Mucosa of rectum (tissue), 2 donors: ENCODE measurements at regions not wholly inside any gene's neighbourhood (a gene's known extent, or its start where the extent isn't known, plus 50 kb on each side); places are given as distances from the start of the nearest gene placed in this dataset.
"Not testable (repeated sequence)": the region's sequence is repeated elsewhere in the genome, so short reads cannot be mapped to it uniquely, and the experiment has no call there.

Source experiments
- H3K27ac ChIP-seq, 2 donors: one replicate each; pipeline ENCODE4 v1.7.0; 2013; ENCODE audit warnings: inconsistent platforms in 2 of 2, low read depth in 2 of 2, low read length in 2 of 2
- H3K27me3 ChIP-seq, 2 donors: one replicate each; pipeline ENCODE4 v1.7.0; 2013; ENCODE audit warnings: low read length in 2 of 2; ENCODE audit not compliant: control insufficient read depth in 2 of 2, insufficient read depth in 2 of 2
- H3K36me3 ChIP-seq, 2 donors: one replicate each; pipeline ENCODE4 v1.7.0; 2013; ENCODE audit warnings: low read length in 2 of 2; ENCODE audit not compliant: control insufficient read depth in 2 of 2, insufficient read depth in 2 of 2
- H3K4me1 ChIP-seq, 2 donors: one replicate each; pipeline ENCODE4 v1.7.0; 2013; ENCODE audit warnings: low read length in 2 of 2, mild to moderate bottlenecking in 1 of 2; ENCODE audit not compliant: control insufficient read depth in 2 of 2, insufficient read depth in 2 of 2
- H3K4me3 ChIP-seq, 2 donors: one replicate each; pipeline ENCODE4 v1.7.0; 2013; ENCODE audit warnings: low read length in 2 of 2
- H3K9ac ChIP-seq, 2 donors: one replicate each; pipeline ENCODE4 v1.7.0; 2013; ENCODE audit warnings: low read length in 2 of 2, low read depth in 1 of 2, mild to moderate bottlenecking in 1 of 2
- H3K9me3 ChIP-seq, 2 donors: one replicate each; pipeline ENCODE4 v1.7.0; 2013; ENCODE audit warnings: low read length in 2 of 2; ENCODE audit not compliant: control insufficient read depth in 2 of 2
- donor health status: healthy.
- donor health status: Normal muscosa, but diverticular disease.

DNA sequence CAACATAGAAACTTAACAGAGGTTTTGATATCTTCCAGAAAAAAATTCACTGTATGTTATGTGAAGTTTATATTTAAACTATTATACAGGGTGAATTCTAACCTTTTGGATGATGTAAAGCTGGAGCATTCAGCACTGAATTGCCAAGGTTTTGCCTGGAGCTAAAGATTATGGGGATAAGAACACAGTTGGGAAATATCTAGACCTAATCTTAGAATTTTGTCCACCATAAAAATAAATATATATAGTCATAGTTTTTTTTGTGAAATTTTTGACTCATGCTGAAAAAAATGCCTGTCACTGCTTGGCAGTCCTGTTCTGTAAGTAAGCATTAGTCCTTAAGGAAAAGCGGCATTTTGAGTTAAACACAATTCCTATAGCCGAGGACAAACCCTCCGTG is 339.3 kb upstream of the TMEFF2 start:
- H3K36me3 ChIP-seq, result no peaks in the 10 kb centered on the region
- H3K9me3 ChIP-seq, result no peaks in the 10 kb centered on the region
- no peak overlapping the region for H3K4me3 ChIP-seq
- no peak overlapping the region for H3K27ac ChIP-seq
- H3K4me1 ChIP-seq, result no peaks in the 10 kb centered on the region
- H3K9ac ChIP-seq, result no peak overlapping the region
- no peaks in the 10 kb centered on the region for H3K27me3 ChIP-seq

- H3K36me3 ChIP-seq, H3K9me3 ChIP-seq, H3K27ac ChIP-seq, H3K27me3 ChIP-seq, H3K4me3 ChIP-seq, H3K9ac ChIP-seq, H3K4me1 ChIP-seq: not testable (repeated sequence)
Measured at GRCh38 chr2:192524642-192525251, 330.0 kb upstream of the TMEFF2 start.

DNA sequence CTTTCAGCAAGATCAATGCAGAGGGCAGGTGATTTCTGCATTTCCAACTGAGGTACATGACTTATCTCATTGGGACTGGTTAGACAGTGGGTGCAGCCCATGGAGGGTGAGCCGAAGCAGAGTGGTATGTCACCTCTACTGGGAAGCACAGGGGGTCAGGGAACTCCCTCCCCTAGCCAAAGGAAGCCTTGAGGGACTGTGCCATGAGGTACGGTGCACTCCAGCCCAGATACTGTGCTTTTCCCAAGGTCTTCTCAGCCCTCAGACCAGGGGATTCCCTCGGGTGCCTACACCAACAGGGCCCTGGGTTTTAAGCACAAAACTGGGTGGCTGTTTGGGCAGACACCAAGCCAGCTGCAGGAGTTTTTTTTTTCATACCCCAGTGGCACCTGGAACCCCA is 329.5 kb upstream of the TMEFF2 start:
- H3K4me3 ChIP-seq, H3K27me3 ChIP-seq, H3K27ac ChIP-seq, H3K9ac ChIP-seq, H3K4me1 ChIP-seq, H3K9me3 ChIP-seq, H3K36me3 ChIP-seq: not testable (repeated sequence)

DNA sequence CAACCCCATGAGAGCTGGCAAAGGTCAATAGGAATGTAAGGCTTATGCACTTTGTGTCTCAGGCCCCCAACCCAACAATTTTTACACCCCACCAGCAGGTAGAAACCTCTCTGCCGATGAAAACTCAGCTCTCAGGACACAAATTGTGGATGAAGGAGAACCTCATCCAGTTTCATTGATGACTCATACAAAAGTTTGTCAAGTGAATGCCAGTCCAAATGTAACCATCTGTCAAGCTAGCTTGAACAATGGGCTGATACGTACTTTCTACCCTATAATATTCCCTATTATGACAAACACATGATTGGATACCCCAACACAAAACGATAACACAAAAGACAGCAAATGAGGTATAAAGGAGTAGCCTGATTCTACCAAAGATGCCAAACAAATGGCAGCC is 321.2 kb upstream of the TMEFF2 start:
- Histone ChIP-seq H3K27ac (no peak overlapping the region), H3K9me3 (no peaks in the 10 kb centered on the region), H3K27me3 (no peaks in the 10 kb centered on the region)

GRCh38 chr2:192513575-192513974 is 318.8 kb upstream of the TMEFF2 start:
- Histone ChIP-seq H3K9me3 (no peaks in the 10 kb centered on the region), H3K4me3 (no peak overlapping the region), H3K27me3 (no peaks in the 10 kb centered on the region), H3K9ac (no peak overlapping the region), H3K27ac (no peak overlapping the region), H3K4me1 (no peaks in the 10 kb centered on the region), H3K36me3 (no peaks in the 10 kb centered on the region)

More for the DNA sequence above, 321.2 kb upstream of the TMEFF2 start:
- H3K4me1 ChIP-seq, result no peaks in the 10 kb centered on the region
- no peak overlapping the region for H3K9ac ChIP-seq
- no peak overlapping the region for H3K4me3 ChIP-seq
- no peaks in the 10 kb centered on the region for H3K36me3 ChIP-seq

DNA sequence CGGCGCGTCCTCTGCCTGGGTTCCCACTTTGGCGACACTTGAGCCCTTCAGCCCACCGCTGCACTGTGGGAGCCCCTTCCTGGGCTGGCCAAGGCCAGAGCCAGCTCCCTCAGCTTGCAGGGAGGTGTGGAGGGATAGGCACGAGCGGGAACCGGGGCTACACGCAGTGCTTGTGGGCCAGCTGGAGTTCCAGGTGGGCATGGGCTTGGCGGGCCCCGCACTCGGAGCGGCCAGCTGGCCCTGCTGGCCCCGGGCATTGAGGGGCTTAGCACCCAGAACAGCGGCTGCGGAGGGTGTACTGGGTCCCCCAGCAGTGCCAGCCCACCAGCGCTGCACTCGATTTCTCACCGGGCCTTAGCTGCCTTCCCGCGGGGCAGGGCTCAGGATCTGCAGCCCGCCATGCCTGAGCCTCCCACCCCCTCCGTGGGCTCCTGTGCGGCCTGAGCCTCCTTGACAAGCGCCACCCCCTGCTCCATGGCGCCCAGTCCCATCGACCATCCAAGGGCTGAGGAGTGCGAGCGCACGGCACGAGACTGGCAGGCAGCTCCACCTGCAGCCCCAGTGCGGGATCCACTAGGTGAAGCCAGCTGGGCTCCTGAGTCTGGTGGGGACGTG is 313.2 kb upstream of the TMEFF2 start:
- H3K27me3 ChIP-seq, H3K9me3 ChIP-seq, H3K27ac ChIP-seq, H3K36me3 ChIP-seq, H3K4me3 ChIP-seq, H3K4me1 ChIP-seq, H3K9ac ChIP-seq: not testable (repeated sequence)

DNA sequence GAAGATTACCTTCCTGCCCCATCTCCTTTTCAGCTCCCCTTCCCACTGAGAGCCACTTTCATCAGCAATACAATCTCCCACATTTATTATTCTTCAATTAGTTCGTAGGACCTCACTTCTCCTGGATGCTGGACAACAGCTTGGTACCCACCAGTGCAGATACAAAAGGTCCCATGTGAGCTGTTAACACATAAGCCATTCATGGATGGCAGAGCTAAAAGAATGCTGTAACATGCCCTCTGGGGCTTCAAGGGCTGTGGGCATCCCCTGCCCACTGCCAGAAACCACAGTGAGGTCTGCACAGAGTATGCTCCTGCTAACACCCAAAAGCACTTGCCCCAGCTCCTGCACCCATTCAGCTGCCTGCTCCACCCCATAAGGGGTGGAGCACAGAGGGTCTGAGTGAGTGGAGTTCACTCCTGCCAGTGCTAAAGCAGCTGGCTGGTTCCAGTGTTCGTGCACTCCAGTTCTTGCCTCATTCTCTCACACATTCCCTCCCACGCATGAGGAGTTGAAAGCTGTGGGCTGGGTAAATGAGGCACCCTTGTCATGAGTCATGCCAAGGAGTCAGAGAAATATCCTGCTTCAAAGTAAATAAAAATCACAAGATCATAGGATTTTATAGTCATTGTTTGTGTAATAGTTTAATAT is 305.9 kb upstream of the TMEFF2 start:
- Histone ChIP-seq H3K9me3 (no peaks in the 10 kb centered on the region), H3K4me1 (no peaks in the 10 kb centered on the region), H3K27me3 (no peaks in the 10 kb centered on the region), H3K27ac (no peak overlapping the region), H3K4me3 (no peak overlapping the region), H3K36me3 (no peaks in the 10 kb centered on the region), H3K9ac (no peak overlapping the region)

GRCh38 chr2:192499476-192499875 is 304.7 kb upstream of the TMEFF2 start:
- Histone ChIP-seq H3K9me3 (no peaks in the 10 kb centered on the region), H3K27ac (no peak overlapping the region), H3K36me3 (no peaks in the 10 kb centered on the region), H3K4me1 (no peaks in the 10 kb centered on the region), H3K27me3 (no peaks in the 10 kb centered on the region), H3K4me3 (no peak overlapping the region), H3K9ac (no peak overlapping the region)

DNA sequence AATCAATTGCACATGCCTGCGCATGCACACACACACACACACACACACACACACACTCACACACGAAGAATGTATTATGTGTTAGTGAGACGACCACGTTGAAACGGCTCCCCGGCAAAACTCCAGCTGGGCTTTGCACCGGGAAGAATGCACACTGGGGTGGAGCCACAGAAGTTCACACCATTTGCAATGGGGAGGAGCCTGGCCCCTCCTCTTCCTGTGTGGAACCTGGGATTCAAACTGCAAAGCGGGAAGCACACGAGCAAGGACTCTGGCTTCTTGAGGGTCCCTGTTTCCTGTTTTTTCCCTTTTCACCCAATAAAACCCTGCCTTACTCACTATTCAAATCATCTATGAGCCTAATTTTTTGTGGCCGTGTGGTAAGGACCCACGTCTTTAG is 304.0 kb upstream of the TMEFF2 start:
- Histone ChIP-seq H3K36me3 (no peaks in the 10 kb centered on the region), H3K4me3 (no peak overlapping the region), H3K27me3 (no peaks in the 10 kb centered on the region), H3K4me1 (no peaks in the 10 kb centered on the region), H3K9ac (no peak overlapping the region), H3K9me3 (no peaks in the 10 kb centered on the region), H3K27ac (no peak overlapping the region)

- H3K36me3 ChIP-seq, H3K9me3 ChIP-seq, H3K4me1 ChIP-seq, H3K27me3 ChIP-seq: not testable (repeated sequence)
- peak overlapping the region in 1 of 2 donors; percentile 59 for H3K9ac ChIP-seq
- peak overlapping the region; percentile 84 to 90 for H3K27ac ChIP-seq
- peak overlapping the region; percentile 53 to 59 for H3K4me3 ChIP-seq
Measured at GRCh38 chr2:192488158-192488557, 293.4 kb upstream of the TMEFF2 start.
